Neural cell (in vitro differentiated cells): ENCODE measurements at regions not wholly inside any gene's neighbourhood (a gene's known extent, or its start where the extent isn't known, plus 50 kb on each side); places are given as distances from the start of the nearest gene placed in this dataset.

Experiments used
- H2AFZ ChIP-seq: fragments of 200-600, 300-800 bp; sonication (generic), shearing (Covaris generic); 2 replicates; pipeline ENCODE4 v1.6.0; 2014; ENCODE audit warnings: low read depth, mild to moderate bottlenecking, antibody characterized with exemption, low read length, moderate library complexity
- H3F3A ChIP-seq: fragments of 200-600 bp; shearing (Covaris generic); 2 replicates; pipeline ENCODE4 v1.6.1; 2016; ENCODE audit warnings: mild to moderate bottlenecking, moderate library complexity, mixed read lengths, antibody characterized with exemption, low read length; ENCODE audit not compliant: insufficient read depth, poor library complexity, severe bottlenecking
- H3K27ac ChIP-seq: fragments of 200-600, 300-800 bp; sonication (generic), shearing (Covaris generic); 2 replicates; pipeline ENCODE4 v1.5.1; 2014; ENCODE audit warnings: mild to moderate bottlenecking, low read length, moderate library complexity
- H3K27me3 ChIP-seq: fragments of 300-800, 200-600 bp; sonication (generic), shearing (Covaris generic); 2 replicates; pipeline ENCODE4 v1.6.0; 2014; ENCODE audit warnings: mild to moderate bottlenecking, low read depth, low read length, moderate library complexity; ENCODE audit not compliant: insufficient read depth
- H3K36me3 ChIP-seq: fragments of 300-800, 200-600 bp; sonication (generic), shearing (Covaris generic); 2 replicates; pipeline ENCODE4 v1.5.1; 2014; ENCODE audit warnings: mild to moderate bottlenecking, antibody characterized with exemption, low read length, moderate library complexity; ENCODE audit not compliant: insufficient read depth
- H3K4me2 ChIP-seq: fragments of 300-800, 200-600 bp; sonication (generic), shearing (Covaris generic); 2 replicates; pipeline ENCODE4 v1.6.0; 2014; ENCODE audit warnings: mild to moderate bottlenecking, low read length
- H3K4me3 ChIP-seq: fragments of 300-800, 200-600 bp; sonication (generic), shearing (Covaris generic); 2 replicates; pipeline ENCODE4 v1.5.1; 2014; ENCODE audit warnings: mild to moderate bottlenecking, low read length, moderate library complexity
- H3K79me2 ChIP-seq: fragments of 200-600 bp; shearing (Covaris generic); replicated peaks from 2 replicates; pipeline ENCODE4 v1.6.0; 2014; ENCODE audit warnings: mild to moderate bottlenecking, low read length, moderate library complexity; ENCODE audit not compliant: insufficient read depth
- H3K9ac ChIP-seq: fragments of 300-800, 200-600 bp; sonication (generic), shearing (Covaris generic); 2 replicates; pipeline ENCODE4 v1.6.1; 2016; ENCODE audit warnings: mild to moderate bottlenecking, low read length, mixed read lengths
- H3K9me2 ChIP-seq: fragments of 200-600 bp; shearing (Covaris generic); 2 replicates; pipeline ENCODE4 v1.6.1; 2016; ENCODE audit warnings: mild to moderate bottlenecking, low read length, mixed read lengths; ENCODE audit not compliant: insufficient read depth
- H3K9me3 ChIP-seq: fragments of 200-600, 300-800 bp; sonication (generic), shearing (Covaris generic); 2 replicates; pipeline ENCODE4 v1.6.1; 2016; ENCODE audit warnings: mild to moderate bottlenecking, mixed run types, low read length, moderate library complexity, mixed read lengths
- H4K20me1 ChIP-seq: fragments of 200-600 bp; shearing (Covaris generic); 2 replicates; pipeline ENCODE4 v1.6.1; 2016; ENCODE audit warnings: mild to moderate bottlenecking, mixed run types; ENCODE audit not compliant: insufficient read depth
- CTCF ChIP-seq: fragments of 450-650 bp; IDR thresholded peaks from 2 replicates; pipeline ENCODE4 v1.5.1; 2014; ENCODE audit warnings: antibody characterized with exemption, mild to moderate bottlenecking, moderate library complexity; ENCODE audit not compliant: poor library complexity, severe bottlenecking
- EP300 ChIP-seq: fragments of 450-650 bp; conservative IDR thresholded peaks from 2 replicates; pipeline ENCODE4 v1.6.1; 2014; ENCODE audit warnings: antibody characterized with exemption, mild to moderate bottlenecking, moderate library complexity; ENCODE audit not compliant: poor library complexity, severe bottlenecking
- EZH2 ChIP-seq: fragments of 200-600, 300-800 bp; shearing (Covaris generic), sonication (generic); IDR thresholded peaks from 2 replicates; pipeline ENCODE4 v1.6.1; 2014; ENCODE audit warnings: antibody characterized with exemption, low read length, borderline replicate concordance, mild to moderate bottlenecking; ENCODE audit not compliant: insufficient read depth, poor library complexity, severe bottlenecking
- MXI1 ChIP-seq: fragments of 450-650 bp; conservative IDR thresholded peaks from 2 replicates; pipeline ENCODE4 v1.6.1; 2014; ENCODE audit warnings: antibody characterized with exemption, mild to moderate bottlenecking; ENCODE audit not compliant: poor library complexity, severe bottlenecking
- POLR2AphosphoS5 ChIP-seq: IDR thresholded peaks from 2 replicates; pipeline ENCODE4 v1.6.1; 2012
- RAD21 ChIP-seq: fragments of 450-650 bp; conservative IDR thresholded peaks from 2 replicates; pipeline ENCODE4 v1.6.1; 2014; ENCODE audit warnings: antibody characterized with exemption, mild to moderate bottlenecking, moderate library complexity
- SMC3 ChIP-seq: fragments of 450-650 bp; conservative IDR thresholded peaks from 2 replicates; pipeline ENCODE4 v1.6.1; 2014; ENCODE audit warnings: antibody characterized with exemption, mild to moderate bottlenecking, moderate library complexity; ENCODE audit not compliant: poor library complexity
- TAF1 ChIP-seq: IDR thresholded peaks from 2 replicates; pipeline ENCODE4 v1.6.1; 2012; ENCODE audit warnings: low read depth
- TF ChIP-seq, protein P1 (sequence below): IDR thresholded peaks from 2 replicates; pipeline ENCODE4 v1.6.1; 2012; ENCODE audit warnings: borderline replicate concordance

DNA sequence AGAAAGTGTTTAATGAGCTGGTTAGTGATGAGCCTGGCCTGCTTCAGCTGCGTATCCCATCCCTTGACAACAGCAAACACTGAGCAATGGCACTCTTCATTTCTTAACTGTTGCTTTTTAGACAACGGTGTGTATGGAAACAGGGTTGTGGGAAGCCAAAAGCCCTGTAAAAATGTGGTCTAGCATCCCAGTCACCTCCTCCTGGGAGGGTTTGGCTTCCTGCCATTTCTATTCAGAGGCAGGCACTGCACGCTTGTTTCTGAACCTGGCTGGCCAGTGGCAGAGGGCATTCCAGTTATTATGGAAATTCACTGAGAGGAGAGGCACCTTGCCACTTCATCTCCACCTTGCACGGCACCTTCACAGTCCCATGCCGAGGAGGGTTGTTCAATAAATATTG, 123.0 kb upstream of the ADARB2 start:
- Histone ChIP-seq H3K27me3 (no peaks in the 10 kb centered on the region), H3K4me3 (no peak overlapping the region), H3K36me3 (no peaks in the 10 kb centered on the region), H3K9me3 (peaks cover 6% of the 10 kb centered on the region), H3K9ac (no peak overlapping the region), H4K20me1 (no peaks in the 10 kb centered on the region), H2AFZ (no peak overlapping the region), H3K4me2 (no peak overlapping the region), H3F3A (no peaks in the 10 kb centered on the region), H3K9me2 (no peaks in the 10 kb centered on the region), H3K27ac (no peak overlapping the region), H3K79me2 (no peaks in the 10 kb centered on the region)
- TF ChIP-seq TAF1 (no peak), MXI1 (no peak), POLR2AphosphoS5 (no peak), SMC3 (no peak), EZH2 (no peak), RAD21 (no peak), CTCF (no peak), EP300 (no peak)
- TF ChIP-seq, protein P1, sequence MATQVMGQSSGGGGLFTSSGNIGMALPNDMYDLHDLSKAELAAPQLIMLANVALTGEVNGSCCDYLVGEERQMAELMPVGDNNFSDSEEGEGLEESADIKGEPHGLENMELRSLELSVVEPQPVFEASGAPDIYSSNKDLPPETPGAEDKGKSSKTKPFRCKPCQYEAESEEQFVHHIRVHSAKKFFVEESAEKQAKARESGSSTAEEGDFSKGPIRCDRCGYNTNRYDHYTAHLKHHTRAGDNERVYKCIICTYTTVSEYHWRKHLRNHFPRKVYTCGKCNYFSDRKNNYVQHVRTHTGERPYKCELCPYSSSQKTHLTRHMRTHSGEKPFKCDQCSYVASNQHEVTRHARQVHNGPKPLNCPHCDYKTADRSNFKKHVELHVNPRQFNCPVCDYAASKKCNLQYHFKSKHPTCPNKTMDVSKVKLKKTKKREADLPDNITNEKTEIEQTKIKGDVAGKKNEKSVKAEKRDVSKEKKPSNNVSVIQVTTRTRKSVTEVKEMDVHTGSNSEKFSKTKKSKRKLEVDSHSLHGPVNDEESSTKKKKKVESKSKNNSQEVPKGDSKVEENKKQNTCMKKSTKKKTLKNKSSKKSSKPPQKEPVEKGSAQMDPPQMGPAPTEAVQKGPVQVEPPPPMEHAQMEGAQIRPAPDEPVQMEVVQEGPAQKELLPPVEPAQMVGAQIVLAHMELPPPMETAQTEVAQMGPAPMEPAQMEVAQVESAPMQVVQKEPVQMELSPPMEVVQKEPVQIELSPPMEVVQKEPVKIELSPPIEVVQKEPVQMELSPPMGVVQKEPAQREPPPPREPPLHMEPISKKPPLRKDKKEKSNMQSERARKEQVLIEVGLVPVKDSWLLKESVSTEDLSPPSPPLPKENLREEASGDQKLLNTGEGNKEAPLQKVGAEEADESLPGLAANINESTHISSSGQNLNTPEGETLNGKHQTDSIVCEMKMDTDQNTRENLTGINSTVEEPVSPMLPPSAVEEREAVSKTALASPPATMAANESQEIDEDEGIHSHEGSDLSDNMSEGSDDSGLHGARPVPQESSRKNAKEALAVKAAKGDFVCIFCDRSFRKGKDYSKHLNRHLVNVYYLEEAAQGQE: no peak

DNA sequence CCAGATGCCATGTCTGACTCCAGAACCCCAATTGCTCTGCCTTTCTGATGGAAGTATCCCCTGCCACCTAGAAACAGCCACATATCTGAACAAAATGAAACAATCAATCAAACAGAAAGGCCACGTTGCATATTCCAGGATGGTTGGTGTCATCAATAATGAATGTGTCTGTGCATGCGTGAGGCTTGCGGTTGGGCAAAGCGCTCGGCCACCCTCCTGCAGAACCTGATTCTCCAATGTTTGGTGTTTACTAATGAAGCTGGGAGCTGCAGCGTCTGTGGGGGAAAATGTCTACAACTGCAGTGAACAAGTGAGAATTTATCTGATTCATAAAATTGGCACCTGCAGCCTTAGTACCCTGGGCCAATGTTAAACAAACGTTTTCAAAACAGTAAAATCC, 121.2 kb upstream of the ADARB2 start:
- no peaks in the 10 kb centered on the region for H3F3A ChIP-seq
- H4K20me1 ChIP-seq: no peaks in the 10 kb centered on the region
- H3K79me2 ChIP-seq: no peaks in the 10 kb centered on the region
- no peaks in the 10 kb centered on the region for H3K27me3 ChIP-seq
- no peaks in the 10 kb centered on the region for H3K36me3 ChIP-seq
- no peaks in the 10 kb centered on the region for H3K9me3 ChIP-seq
- no peaks in the 10 kb centered on the region for H3K9me2 ChIP-seq
- no peak overlapping the region for H3K4me2 ChIP-seq
- no peak overlapping the region for H3K9ac ChIP-seq
- no peak overlapping the region for H3K4me3 ChIP-seq
- H2AFZ ChIP-seq: no peak overlapping the region
- H3K27ac ChIP-seq: no peak overlapping the region
- no peak for TF ChIP-seq TAF1

- Histone ChIP-seq H3K27ac (no peak overlapping the region), H3K9me3 (no peaks in the 10 kb centered on the region), H3K79me2 (no peaks in the 10 kb centered on the region), H3K4me2 (no peak overlapping the region), H3F3A (no peaks in the 10 kb centered on the region), H3K9me2 (no peaks in the 10 kb centered on the region), H2AFZ (no peak overlapping the region), H3K4me3 (no peak overlapping the region), H3K27me3 (no peaks in the 10 kb centered on the region), H4K20me1 (no peaks in the 10 kb centered on the region), H3K9ac (no peak overlapping the region), H3K36me3 (no peaks in the 10 kb centered on the region)
- TF ChIP-seq EP300: no peak
- no peak for TF ChIP-seq SMC3
- no peak for TF ChIP-seq CTCF
- TF ChIP-seq MXI1: no peak
- no peak for TF ChIP-seq RAD21
- no peak for TF ChIP-seq POLR2AphosphoS5
- no peak for TF ChIP-seq EZH2
- TF ChIP-seq TAF1: no peak
- TF ChIP-seq, protein P1: no peak
Measured at GRCh38 chr10:1858048-1858447, 120.7 kb upstream of the ADARB2 start.
